IPS DF 4.7 (cell line): ENCODE measurements at regions not wholly inside any gene's neighbourhood (a gene's known extent, or its start where the extent isn't known, plus 50 kb on each side); places are given as distances from the start of the nearest gene placed in this dataset.

Experiments
- DNase-seq: peaks from one replicate; pipeline ENCODE4 v3.0.0-alpha.2; 2013; ENCODE audit warnings: low spot score; ENCODE audit errors: extremely low read depth

DNA sequence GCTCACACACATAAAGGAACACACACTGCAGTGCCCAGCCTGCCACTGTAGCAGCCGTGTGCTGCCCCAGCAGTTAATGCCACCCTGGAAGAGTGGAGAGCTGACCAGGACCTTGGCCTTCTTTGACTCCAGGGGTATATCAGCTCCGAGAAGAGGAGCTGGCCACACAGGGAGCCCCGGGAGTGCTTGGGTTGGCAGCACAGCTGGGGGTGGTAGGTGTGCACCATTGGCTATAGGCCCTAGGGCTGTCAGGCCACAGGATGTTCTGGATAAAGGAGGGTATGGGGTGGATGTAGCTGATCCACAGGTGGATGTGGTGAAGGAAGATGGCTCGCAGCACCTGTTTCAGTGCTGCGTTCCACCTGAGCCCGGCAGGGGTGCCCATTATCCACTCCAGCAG, 640.5 kb downstream of the PLPP3 start:
- DNase-seq = no peak

DNA sequence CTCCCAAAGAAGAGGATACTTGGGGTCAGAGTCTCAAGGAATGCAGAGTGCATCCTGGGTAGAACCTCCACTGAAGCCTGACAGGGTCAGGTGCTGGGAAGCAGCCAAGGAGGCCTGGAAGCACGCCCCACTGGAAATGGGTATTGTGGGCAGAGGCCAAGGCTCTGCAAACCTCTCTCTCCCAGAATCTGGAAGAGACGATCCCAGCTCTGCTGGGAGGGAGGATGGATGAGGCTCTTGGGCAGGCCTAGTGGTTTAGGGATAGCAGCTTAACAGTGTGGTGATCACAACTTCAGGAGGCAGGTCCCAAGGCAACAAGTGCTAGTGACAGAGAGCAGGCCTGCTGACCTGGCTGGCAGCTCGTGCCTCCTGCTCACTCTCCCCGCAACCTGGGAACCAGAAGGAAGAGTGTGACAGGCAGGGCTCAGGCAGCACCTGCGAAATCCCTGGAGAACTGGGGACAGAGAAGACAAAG, 641.0 kb downstream of the PLPP3 start:
- no peak for DNase-seq

DNA sequence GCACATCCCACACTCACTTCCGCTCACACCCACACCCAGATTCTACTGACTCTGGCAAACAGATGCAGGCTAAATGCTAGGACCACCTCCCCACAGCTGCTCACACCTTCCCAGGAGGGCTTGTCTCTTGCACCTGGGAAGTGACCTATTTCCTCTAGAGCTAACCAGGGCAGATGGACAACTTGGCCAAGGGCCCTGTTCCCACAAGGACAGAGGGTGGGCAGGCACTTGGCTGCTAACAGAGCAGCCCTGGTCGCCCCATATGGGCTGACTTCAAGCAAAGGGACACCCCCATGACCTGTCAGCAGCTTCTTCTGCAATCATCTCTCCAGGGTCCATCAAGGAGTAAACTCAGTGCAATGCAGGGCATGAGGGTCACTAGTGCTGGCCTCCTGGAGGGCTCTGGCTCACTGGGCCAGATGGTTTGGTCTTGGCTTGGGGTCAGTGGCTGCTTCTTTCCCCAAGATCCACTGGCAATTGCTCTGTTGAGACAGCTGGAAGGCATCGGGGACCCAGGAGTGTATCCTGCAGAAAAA, 641.5 kb downstream of the PLPP3 start:
- no peak for DNase-seq

DNA sequence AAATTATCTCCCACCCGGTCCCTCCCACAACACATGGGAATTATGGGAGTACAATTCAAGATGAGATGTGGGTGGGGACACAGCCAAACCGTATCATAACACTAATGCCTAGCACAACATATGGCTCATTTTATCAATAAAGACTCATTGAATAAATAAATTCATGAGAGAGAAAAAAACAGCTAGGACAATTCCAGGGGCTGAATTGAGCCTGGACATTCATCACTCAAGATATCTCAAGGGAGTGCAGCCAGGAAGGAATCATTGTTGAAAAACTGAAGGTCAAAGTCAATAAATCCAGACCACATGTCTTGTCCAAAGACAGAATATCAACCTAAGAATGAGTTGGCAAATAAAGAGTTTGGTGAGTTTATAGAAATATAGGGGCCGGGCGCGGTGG, 644.1 kb downstream of the PLPP3 start:
- no peak for DNase-seq

DNA sequence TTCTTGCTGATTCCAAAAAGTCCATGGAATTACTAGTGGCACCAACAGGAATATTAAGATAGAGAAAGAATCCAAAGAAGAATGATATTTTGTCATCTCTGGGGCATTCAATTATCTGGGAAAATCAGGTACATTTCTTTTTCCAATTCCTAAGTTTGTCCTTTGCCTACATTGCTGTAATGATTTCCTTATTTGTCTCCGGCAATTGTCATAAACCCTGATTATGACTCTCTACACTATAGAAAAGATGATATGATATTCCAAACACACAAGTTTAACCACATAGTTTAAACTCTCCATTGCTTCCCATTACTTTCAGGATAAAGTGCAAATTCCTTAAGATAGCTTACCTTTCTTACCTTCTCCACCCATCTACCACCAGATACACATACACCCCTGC, 647.0 kb downstream of the PLPP3 start:
- no peak for DNase-seq

DNA sequence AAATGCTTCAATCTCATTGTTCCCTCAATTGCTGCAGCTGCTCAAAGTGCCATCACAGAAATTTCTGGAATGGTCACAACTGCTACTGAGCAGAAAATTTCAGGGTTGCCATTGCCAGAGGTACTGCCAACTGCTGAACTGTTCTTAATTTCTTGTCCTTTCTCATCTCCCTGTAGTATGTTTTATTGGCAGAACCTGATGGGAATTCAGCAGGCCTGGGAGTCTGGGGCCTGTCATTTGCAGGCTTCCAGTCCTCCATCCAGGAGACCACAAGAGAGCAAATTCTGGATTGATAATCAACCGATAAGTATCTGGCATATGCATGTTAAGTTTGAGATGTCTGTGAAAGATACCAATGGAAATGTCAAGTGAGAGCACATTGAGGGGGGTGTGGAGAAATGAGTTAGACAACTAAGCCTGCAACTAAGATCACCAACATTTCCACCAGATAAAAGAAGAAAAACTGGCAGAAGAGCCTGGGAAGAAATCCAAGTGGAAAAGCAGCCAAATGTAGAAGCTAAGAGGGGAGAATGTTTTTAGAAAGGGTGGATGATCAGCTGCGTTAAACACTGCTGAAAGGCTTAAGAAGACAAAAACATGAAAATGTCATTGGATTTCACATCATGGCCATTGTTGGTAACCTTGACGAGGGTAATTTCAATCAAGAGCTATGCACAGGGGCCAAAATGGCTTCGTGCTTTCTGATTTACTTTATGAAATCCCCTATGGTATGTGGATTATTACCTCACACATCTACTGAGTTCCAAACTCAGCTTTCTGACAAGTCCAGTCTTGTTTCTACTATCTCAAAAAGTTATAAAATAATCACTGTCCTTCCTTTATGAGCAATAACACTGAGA, 648.1 kb downstream of the PLPP3 start:
- DNase-seq = no peak

DNA sequence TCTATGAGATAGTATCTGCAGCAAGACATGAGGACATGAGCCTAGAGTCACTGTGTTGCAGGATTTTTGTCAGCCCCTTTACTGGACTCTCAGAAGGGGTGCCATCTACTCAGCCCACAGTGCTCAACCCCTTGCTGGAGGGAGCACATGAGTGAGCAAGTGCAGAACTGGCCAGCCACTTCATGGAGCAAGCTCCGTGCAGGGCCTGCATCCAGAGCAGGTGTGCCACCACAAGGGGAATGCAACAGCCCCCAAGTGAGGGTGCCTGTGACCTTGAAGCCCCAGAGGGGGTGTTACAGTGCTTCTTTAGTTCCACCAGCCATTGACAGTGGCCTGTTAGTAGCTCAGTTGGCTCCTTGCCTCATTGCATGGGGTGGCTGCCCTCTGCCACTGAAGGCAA, 649.7 kb downstream of the PLPP3 start:
- DNase-seq = no peak

DNA sequence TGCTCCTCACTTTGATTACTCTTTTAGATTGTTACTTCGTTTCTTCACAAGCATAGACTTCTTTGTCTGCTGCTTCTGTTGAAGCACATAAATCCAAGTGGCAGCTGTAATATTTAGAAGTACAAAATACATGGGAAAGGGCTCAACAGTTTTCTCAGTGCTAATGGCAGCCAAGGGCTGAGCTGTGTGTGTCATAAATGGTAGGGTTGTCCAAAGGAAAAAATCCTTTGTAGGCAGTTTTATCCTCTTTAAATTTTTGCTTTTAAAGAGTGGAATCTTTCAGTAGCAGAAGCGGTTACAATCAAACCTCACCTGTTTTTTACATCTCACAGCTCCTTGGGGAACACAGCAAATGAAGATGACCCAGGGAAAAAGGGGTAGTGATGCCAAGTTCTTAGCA, 650.8 kb downstream of the PLPP3 start:
- DNase-seq = no peak

DNA sequence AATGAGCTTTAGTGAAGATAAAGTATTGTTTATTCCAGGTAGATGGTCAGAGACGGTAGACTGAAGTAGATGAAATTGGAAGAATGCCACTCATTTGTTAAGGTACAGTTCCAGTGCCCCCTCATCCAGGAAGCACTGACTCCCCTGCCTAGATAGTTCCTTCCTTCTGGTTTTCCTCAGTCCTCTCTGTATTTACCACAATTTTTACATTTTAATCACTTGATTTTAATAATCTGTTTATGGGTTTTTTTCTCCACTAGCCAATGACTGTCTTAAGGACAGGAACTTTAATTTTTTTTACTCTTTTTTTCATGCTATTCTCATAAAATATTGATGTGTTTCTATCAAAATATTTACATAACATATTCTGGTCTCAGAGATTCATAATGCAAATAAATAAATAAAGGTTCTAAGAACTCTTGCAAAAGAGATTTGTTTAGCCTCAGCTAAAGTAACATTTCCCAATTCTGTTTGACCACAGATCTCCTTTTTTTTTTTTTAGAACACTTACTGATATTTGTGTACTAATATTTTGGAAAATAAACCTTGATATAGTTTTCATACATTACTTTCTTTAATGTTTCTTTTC, 651.6 kb downstream of the PLPP3 start:
- no peak for DNase-seq

DNA sequence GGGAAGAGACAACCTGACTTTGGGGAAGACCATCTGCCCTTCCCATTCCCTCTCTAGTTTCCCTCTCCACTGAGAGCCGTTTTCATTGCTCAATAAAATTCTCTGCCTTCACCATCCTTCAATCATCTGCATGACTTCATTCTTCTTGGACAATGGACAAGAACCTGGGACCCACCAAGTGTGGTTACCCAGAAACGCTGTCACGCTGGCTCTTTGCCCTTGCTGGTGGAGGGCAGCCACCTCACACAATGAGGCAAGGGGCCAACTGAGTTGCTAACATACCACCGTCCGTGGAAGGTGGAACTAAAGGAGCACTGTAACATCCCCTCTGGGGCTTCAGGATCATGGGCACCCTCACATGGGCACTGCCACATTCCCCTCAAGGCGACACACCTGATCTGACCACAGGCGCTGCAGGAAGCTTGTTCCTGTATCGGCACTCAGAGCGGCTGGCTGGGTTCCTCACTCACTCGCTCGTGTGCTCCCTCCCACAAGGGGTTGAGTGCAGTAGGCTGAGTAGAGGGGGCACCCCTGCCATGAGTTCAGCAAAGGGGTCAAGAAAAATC, 652.4 kb downstream of the PLPP3 start:
- no peak for DNase-seq

DNA sequence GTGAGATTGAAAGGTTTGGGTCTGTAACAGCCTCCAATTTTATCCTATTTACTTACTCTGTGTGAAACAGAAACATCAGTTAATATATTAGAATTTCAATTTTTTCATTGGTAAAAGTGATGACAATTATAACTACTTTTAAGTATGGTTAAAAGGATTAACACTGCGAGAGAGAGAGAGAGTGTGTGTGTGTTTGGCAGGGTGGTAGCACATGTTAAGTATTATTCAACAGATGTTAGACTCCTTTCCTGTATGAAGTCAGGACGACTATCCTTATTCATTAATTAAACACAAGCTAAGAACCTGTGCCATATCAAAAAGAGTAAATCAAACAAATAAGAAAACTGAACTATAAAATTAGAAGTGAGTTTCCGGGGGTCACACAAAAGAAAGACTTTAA, 662.5 kb downstream of the PLPP3 start:
- DNase-seq = no peak

DNA sequence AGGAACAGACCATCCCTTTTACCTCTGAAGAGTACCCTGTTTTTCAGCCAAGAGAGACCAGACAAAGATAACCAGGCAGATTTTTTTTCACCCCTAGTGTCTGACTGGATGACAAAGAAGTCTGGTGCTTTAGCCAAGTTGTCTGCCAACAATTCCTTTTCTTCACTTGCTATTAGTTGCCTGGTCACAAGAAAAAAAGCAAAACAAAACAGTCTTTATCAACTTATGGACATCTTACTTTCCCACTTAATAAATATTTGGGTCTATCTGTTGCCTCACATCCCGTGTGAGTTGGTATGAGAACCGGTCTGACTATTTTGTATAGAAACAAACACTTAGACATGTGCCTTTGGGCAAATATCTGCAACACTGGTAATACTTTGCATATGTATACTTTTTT, 662.9 kb downstream of the PLPP3 start:
- no peak for DNase-seq

DNA sequence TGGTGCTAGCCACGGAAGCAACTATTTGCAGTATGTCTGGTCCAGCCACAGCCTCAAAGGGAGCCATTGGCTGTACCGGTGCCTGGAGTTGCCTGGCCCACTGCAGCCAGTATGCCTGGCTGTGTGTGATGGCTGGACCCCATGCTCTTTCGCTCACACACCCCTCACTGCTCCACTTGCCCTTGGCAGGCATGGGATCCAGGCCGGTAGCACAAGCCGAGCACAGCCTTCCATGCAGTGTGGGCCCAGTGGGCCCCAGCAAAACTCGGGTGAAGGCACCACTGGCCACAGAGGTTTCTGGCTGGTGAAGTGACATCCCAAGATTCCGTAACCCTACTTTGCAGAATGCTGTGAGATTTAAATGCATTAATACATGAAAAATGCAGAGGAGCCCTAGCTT, 665.8 kb downstream of the PLPP3 start:
- no peak for DNase-seq

DNA sequence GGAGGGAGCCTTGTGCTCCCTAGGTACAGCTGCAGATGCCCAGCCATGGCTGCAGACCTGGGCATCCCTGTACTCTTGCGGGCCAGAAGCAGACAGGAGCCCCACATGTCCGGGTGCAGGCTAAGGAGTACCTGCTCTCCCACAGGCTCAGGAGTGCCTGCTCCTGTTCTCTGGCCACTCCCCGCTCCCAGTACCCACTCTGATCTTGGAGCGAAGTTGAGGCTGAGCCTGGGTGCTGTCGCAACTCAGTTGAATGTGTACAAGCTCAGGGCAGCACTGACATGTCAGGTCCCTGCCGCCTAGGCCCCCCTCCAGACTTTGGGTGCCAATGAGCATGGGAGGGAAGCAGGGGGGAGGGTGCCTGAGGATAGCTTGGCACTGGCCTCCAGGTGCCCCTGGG, 666.9 kb downstream of the PLPP3 start:
- no peak for DNase-seq

DNA sequence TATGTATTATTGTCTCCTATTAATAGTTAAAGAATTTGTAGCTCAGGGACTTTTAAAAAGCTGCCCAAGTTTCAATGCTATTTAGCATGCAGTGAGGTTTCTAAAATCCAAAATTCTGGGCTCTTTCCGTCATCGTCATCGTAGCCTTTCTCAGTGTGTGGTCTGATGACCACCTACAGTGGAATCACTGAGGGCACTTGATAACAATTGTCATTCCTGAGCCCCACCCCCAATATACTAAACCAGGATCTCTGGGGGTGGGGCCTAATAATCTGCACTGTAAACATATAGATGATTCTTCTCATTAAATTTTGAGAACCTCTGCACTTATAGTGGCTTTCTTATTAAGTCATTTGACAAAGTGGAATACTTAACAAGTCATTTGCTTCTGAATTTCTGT, 674.8 kb downstream of the PLPP3 start:
- no peak for DNase-seq

DNA sequence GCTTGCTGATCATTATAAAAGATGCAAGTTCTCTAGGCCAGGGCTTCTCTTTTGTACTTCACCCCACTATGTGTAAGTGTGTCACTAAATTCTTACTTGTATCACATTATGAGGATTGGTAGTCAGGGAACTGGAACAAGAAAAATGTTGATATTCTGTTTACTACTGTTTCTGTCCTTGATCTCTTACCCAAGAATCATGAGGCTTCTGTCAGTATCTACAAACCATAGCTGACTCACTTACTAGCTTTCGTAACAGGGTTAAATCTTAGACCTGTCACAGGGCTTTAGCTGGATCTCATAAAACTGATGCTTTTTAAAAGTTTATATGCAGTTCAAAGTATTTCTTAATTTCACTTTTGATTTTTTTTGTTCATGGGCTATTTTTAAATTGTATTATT, 681.2 kb downstream of the PLPP3 start:
- no peak for DNase-seq

DNA sequence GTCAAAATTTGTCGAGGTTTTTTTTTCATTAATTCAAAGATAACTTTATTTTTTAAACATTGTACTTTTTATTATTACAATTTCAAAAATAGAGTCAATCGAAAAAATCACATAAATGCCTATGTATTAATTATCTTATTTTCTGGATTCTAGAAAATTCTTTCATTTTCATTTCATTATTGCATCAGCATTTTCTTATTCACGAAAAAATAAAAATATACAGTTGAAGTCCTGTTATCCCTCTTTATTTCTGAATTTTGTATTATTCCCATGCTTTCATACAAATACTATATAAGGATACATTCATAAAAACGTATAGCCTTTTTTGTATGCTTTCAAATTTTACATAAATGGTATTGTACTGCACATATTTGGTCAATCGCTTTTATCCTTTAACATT, 681.0 kb upstream of the USP24 start:
- DNase-seq = no peak

DNA sequence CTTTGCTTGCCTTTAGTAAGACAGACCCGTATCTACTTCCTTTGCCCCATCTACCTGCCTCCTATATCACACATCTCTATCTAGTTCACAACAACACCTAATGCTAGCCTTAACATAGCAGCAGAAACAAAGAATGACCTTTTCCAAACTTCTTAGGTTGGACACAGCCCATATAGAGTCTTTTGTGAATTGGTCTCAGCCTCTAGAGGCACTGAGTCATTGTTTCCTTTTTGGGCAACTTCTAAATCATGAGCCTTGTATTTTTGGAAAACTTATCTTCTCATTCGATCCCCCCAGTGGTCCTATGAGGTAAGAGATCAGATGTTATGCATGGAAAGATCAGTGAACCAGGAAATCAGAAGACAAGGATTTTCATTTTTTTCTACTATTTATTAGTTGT, 679.4 kb upstream of the USP24 start:
- no peak for DNase-seq

DNA sequence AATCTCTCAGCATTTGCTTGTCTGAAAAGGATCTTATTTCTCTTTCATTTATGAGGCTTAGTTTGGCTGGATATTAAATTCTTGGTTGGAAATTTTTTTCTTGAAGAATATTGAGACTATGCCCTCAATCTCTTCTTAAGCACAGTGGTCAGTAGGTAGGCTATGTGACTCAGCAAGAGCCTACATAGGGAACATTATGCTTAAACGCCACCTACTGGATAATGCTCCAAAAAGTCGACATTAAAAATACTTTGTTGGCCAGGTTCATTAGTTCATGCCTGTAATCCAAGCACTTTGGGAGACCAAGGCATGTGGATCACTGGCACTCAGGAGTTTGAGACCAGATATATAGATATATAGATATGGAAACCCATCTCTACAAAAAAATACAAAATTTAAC, 678.0 kb upstream of the USP24 start:
- peak; percentile 30 for DNase-seq

DNA sequence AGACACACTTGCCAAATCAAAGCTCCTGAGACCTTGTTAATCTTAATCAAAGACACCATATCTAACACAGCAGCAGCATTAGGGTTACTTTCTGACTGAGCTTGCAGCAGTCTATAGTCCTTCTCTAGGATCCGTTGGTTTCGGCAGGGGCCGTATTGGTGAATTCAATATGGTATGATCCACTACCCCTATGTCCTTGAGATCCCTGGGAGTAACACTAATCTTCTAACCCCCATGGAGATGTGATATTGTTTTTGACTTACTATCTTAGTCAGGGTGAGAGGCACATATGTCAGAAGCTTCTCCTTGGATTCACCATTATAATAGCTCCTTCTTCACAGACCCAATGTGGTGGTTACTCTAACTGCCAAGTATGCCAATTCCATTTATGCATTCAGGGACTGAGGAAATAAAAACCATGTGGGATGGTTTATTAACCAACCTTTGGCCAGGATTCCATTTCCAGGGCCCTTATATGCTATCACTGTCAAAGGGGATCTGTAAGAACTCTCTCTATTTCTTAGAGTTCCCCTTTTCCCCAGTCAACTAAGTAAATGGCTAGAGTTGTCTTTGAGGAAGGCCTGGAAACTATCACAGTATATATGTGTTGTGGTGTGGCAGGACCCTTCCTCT, 673.6 kb upstream of the USP24 start:
- no peak for DNase-seq

DNA sequence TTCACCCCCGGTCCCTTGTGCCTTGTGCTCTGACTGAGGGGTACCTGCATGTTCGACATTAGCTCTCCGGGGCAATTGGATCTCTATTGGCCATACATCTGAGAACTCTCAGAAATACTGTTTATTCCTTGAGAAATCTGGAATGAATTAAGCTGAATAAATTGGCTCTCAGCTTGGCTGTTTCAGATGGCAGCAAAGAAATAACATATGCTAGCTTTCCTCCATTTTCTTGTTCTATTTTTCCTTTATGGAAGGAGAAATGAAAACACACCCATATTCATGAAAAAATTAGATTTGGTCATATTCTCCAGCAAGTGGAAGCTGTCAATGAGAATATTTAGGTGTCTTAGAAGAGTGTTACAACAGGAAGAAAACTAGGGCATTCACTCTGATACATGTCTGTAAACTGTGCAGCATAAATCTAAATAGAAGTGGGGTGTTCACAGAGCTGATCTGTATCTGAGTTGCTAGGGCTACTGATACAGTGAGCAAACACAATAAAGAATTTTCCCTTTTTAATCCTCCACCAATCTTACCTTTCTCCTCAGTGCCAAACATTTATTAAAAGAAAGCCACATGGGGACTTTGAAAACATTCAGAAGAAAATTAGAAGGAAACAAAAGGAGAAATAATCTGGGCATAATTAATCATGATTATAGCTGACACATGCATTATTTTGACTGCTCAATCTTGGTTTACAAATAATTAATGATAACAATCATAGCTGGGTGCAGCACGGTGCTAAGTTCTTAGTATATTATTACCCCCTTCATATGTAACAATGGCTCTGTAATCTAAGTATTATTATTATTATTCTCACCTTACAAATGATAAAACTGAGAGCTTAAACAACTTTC, 671.9 kb upstream of the USP24 start:
- no peak for DNase-seq
